Adrenal gland (tissue), 9 donors: ENCODE measurements at regions not wholly inside any gene's neighbourhood (a gene's known extent, or its start where the extent isn't known, plus 50 kb on each side); places are given as distances from the start of the nearest gene placed in this dataset.

Experiments used
- DNase-seq, 7 donors: peaks; one replicate each; pipeline ENCODE4 v3.0.0-alpha.2; 2019 to 2020
- H3K27ac ChIP-seq, 5 donors: fragments of 200-600 bp; sonication (generic) in 4 of 5; 1 replicate in 3 of 5; 2 replicates in 2 of 5; pipeline versions ENCODE4 v1.5.1 to v1.8.0; 2016 to 2020; ENCODE audit warnings: mild to moderate bottlenecking in 1 of 5
- H3K27me3 ChIP-seq: fragments of 200-600 bp; 2 replicates; pipeline ENCODE4 v1.8.0; 2021
- H3K36me3 ChIP-seq, 2 donors: fragments of 200-600 bp; replicated peaks in 1 of 2; 1 replicate in 1 of 2; 2 replicates in 1 of 2; pipeline versions ENCODE4 v1.5.1 to v1.8.0; 2018 to 2022
- H3K4me1 ChIP-seq, 2 donors: fragments of 200-600 bp; replicated peaks in 1 of 2; 1 replicate in 1 of 2; 2 replicates in 1 of 2; pipeline versions ENCODE4 v1.5.1 to v1.8.0; 2018 to 2021
- H3K4me3 ChIP-seq, 4 donors: fragments of 200-600 bp; sonication (generic) in 3 of 4; one replicate each; pipeline ENCODE4 v1.5.1; 2016 to 2018
- H3K9me3 ChIP-seq, 3 donors: fragments of 200-600 bp; sonication (generic) in 1 of 3; replicated peaks in 1 of 3; 1 replicate in 2 of 3; 2 replicates in 1 of 3; pipeline versions ENCODE4 v1.5.1 to v1.8.0; 2016 to 2021
- POLR2A ChIP-seq, 2 donors: fragments of 450-650 bp; IDR thresholded peaks; one replicate each; pipeline ENCODE4 v1.6.1; 2017; ENCODE audit warnings: antibody characterized with exemption in 2 of 2, mild to moderate bottlenecking in 2 of 2, moderate library complexity in 1 of 2
- WGBS, 4 donors: extraction: QIAGEN DNeasy Blood & Tissue Kit in 2 of 4; methylation state at CpG; one replicate each; pipeline versions ENCODE4 v1.1.5 to v1.1.7; 2013 to 2017; 5-methylcytosine and 5-hydroxymethylcytosine counted together
- intact Hi-C, 2 donors: fragments of 100-400 bp; cut with DNase I; formaldehyde crosslinking; loops; one replicate each; pipeline versions ENCODE4 v1.14.1 to v1.15.0; 2022 to 2023
- TF ChIP-seq, protein P1 (sequence below), 6 experiments: fragments of 450-650 bp in 4 of 6; fragments of 200-600 bp in 2 of 6; sonication (generic) in 1 of 6; IDR thresholded peaks; 1 replicate in 5 of 6; 2 replicates in 1 of 6; pipeline versions ENCODE4 v1.5.1 to v1.8.0; 2016 to 2021; ENCODE audit warnings: antibody characterized with exemption in 6 of 6, mild to moderate bottlenecking in 2 of 6, moderate library complexity in 1 of 6
- donor health status: healthy with polysubstance abuse.
- donor health status: Bipolar disorder and iron deficiency.
- donor health status: DM: yes; HTN: yes; CAD: no.
- donor health status: DM: no; HTN: no; CAD: no.
- donor health status: DM: no; HTN: no; CAD: no.

DNA sequence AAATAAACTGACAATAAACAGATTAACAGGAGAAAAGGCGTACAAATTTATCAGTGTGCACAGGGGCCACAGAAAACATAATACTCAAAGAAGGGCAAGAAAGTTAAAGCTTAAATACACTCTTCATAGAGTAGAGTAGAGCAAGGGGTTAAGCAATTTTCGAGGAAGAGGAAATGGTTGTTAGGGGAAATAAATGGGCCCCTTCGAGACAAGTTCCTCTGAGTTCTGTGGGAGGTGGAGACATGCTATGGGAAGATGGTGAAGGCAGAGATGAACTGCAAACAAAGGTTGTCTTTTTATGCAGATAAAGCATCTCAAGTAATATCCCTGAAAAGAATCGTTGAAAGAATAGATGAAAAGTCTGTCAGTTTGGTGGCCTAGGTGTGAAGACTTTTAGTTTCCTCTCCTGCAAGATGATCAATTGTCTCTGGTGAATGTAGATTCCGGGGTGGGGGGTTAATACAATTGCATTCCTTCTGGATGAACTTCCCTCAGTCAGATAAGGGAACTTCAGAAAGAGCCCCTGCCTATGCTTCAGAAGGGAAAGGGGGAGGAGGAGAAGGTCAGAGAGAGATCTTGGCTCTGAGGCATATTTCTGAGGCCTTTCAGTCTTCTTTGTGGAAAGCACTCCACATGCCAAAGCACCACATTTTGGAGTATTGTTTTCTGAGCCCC lies 127.0 kb downstream of the METTL4 start:
- no peak for DNase-seq
- WGBS, 4 donors, result 31 to 44% (median 34%) methylated on average over 5 of the region's 5 CpGs
- Histone ChIP-seq H3K36me3 (no peaks in the 10 kb centered on the region), H3K9me3 (no peaks in the 10 kb centered on the region), H3K27ac (no peak overlapping the region), H3K4me3 (no peak overlapping the region), H3K27me3 (no peaks in the 10 kb centered on the region), H3K4me1 (no peaks in the 10 kb centered on the region)
- intact Hi-C loops, result no loop called here
- TF ChIP-seq POLR2A (IDR thresholded peaks at IDR 0.05), result no peak
- TF ChIP-seq, protein P1, sequence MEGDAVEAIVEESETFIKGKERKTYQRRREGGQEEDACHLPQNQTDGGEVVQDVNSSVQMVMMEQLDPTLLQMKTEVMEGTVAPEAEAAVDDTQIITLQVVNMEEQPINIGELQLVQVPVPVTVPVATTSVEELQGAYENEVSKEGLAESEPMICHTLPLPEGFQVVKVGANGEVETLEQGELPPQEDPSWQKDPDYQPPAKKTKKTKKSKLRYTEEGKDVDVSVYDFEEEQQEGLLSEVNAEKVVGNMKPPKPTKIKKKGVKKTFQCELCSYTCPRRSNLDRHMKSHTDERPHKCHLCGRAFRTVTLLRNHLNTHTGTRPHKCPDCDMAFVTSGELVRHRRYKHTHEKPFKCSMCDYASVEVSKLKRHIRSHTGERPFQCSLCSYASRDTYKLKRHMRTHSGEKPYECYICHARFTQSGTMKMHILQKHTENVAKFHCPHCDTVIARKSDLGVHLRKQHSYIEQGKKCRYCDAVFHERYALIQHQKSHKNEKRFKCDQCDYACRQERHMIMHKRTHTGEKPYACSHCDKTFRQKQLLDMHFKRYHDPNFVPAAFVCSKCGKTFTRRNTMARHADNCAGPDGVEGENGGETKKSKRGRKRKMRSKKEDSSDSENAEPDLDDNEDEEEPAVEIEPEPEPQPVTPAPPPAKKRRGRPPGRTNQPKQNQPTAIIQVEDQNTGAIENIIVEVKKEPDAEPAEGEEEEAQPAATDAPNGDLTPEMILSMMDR (IDR thresholded peaks at IDR 0.05), result no peak

DNA sequence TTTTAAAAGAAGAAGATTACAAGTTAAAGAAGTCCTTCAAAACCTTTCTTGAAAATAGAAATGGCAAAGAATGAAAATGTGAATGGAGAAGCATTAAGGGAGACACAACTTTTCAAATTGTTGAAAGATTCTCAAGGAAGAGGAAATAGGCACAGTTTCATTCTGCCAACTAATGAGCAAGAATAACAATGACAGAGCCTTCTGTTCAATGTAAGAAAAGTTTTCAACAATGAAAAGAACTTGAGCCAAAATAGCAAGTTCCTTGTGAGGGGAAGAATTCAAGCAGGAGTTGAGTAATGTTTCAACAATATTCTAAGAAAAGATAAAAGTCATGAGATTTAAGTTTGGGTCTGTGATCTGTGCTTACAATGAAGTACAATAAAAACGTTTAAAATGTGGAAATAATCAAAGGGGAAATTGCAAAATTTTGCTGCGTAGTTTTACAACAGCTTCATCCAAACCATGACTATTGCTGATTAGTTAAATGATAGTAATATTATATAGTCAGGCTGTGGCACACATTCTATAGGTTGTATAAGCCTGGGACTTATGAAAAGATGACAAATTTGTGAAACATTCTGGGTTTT lies 122.6 kb downstream of the METTL4 start:
- Histone ChIP-seq H3K36me3 (no peaks in the 10 kb centered on the region), H3K4me3 (no peak overlapping the region), H3K9me3 (no peaks in the 10 kb centered on the region), H3K27ac (no peak overlapping the region), H3K4me1 (no peaks in the 10 kb centered on the region), H3K27me3 (no peaks in the 10 kb centered on the region)
- 46 to 54% (median 51%) methylated on average over 2 of the region's 2 CpGs for WGBS, 4 donors
- no peak for TF ChIP-seq POLR2A (IDR thresholded peaks at IDR 0.05)
- TF ChIP-seq, protein P1 (IDR thresholded peaks at IDR 0.05), result no peak
- intact Hi-C loops, result no loop called here
- no peak for DNase-seq

DNA sequence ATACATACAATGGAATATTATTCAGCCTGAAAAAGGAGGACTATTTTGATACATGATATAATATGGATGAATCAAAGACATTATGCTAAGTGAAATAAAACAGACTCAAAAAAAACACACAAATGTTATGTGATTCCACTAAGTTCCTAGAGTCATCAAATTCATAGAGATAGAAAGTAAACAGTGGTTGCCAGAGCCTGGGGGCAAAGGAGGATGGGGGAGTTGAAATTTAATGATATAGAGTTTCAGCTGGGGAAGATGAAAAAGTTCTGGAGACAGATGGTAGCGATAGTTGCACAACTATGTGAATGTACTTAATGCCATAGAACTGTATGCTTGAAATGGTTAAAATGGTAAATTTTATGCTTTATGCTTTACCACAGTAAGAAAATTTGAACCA lies 119.7 kb downstream of the METTL4 start:
- no peak for DNase-seq
- no peak overlapping the region for H3K4me3 ChIP-seq
- no peaks in the 10 kb centered on the region for H3K4me1 ChIP-seq
- intact Hi-C loops, result no loop called here
- WGBS, 4 donors, result 87 to 93% (median 91%) methylated on average over 1 of the region's 1 CpG
- no peaks in the 10 kb centered on the region for H3K36me3 ChIP-seq
- no peaks in the 10 kb centered on the region for H3K27me3 ChIP-seq
- TF ChIP-seq, protein P1 (IDR thresholded peaks at IDR 0.05), result no peak
- TF ChIP-seq POLR2A (IDR thresholded peaks at IDR 0.05), result no peak
- H3K9me3 ChIP-seq, result no peaks in the 10 kb centered on the region
- no peak overlapping the region for H3K27ac ChIP-seq

- no peak overlapping the region for H3K27ac ChIP-seq
- H3K9me3 ChIP-seq, result no peaks in the 10 kb centered on the region
- H3K4me1 ChIP-seq, result no peaks in the 10 kb centered on the region
- intact Hi-C loops, result no loop called here
- no peaks in the 10 kb centered on the region for H3K27me3 ChIP-seq
- DNase-seq, result no peak
- WGBS, 4 donors, result 76 to 84% (median 79%) methylated on average over 2 of the region's 2 CpGs
- TF ChIP-seq POLR2A (IDR thresholded peaks at IDR 0.05), result no peak
- TF ChIP-seq, protein P1 (IDR thresholded peaks at IDR 0.05), result no peak
- H3K4me3 ChIP-seq, result no peak overlapping the region
- H3K36me3 ChIP-seq, result no peaks in the 10 kb centered on the region
Measured at GRCh38 chr18:2459886-2460285, 111.4 kb downstream of the METTL4 start.
